ENCODE measurements at regions not wholly inside any gene's neighbourhood (a gene's known extent, or its start where the extent isn't known, plus 50 kb on each side); places are given as distances from the start of the nearest gene placed in this dataset.

- TF ChIP-seq POLR2A (IDR thresholded peaks at IDR 0.05) (no peak), CTCF (IDR thresholded peaks at IDR 0.05) (no peak)
Measured at GRCh38 chr9:110099236-110100095, 108.5 kb downstream of the C9orf152 start.
